ENCODE measurements at regions not wholly inside any gene's neighbourhood (a gene's known extent, or its start where the extent isn't known, plus 50 kb on each side); places are given as distances from the start of the nearest gene placed in this dataset.
"Not testable (repeated sequence)": the region's sequence is repeated elsewhere in the genome, so short reads cannot be mapped to it uniquely, and the experiment has no call there.

GRCh38 chr2:134009906-134010305 lies 244.0 kb upstream of the MGAT5 start:
- not testable (repeated sequence) for H3K27ac Mint-ChIP-seq (ENCODE audit: low read depth); ATAC-seq (replicated peaks; ENCODE audit: extremely low read depth, poor library complexity, severe bottlenecking); DNase-seq (ENCODE audit: low spot score in 2 of 2); H3K4me3 Mint-ChIP-seq; H3K4me1 Mint-ChIP-seq; H3K36me3 Mint-ChIP-seq (ENCODE audit: insufficient read depth); H3K9me3 Mint-ChIP-seq
- peaks cover 12% of the 10 kb centered on the region for H3K27me3 Mint-ChIP-seq

- ATAC-seq (replicated peaks; ENCODE audit: extremely low read depth, poor library complexity, severe bottlenecking) (no peak), DNase-seq (ENCODE audit: low spot score in 2 of 2) (no peak)
- H3K27ac Mint-ChIP-seq (ENCODE audit: low read depth), result no peak overlapping the region
- H3K36me3 Mint-ChIP-seq (ENCODE audit: insufficient read depth), result peaks cover 1% of the 10 kb centered on the region
- peaks cover 2% of the 10 kb centered on the region for H3K27me3 Mint-ChIP-seq
- no peaks in the 10 kb centered on the region for H3K4me1 Mint-ChIP-seq
- no peak overlapping the region for H3K4me3 Mint-ChIP-seq
- H3K9me3 Mint-ChIP-seq, result no peaks in the 10 kb centered on the region
These were observed 241.8 kb upstream of the MGAT5 start for GRCh38 chr2:134011936-134012586.

- ATAC-seq (replicated peaks; ENCODE audit: extremely low read depth, poor library complexity, severe bottlenecking), result no peak
- DNase-seq (ENCODE audit: low spot score in 2 of 2), result no peak
- Mint-ChIP-seq H3K4me1 (no peaks in the 10 kb centered on the region), H3K4me3 (no peak overlapping the region), H3K9me3 (no peaks in the 10 kb centered on the region), H3K27ac (ENCODE audit: low read depth) (no peak overlapping the region), H3K27me3 (no peaks in the 10 kb centered on the region), H3K36me3 (ENCODE audit: insufficient read depth) (peaks cover 1% of the 10 kb centered on the region)
These were observed 239.5 kb upstream of the MGAT5 start for GRCh38 chr2:134014196-134014960.

- ATAC-seq (replicated peaks; ENCODE audit: extremely low read depth, poor library complexity, severe bottlenecking), result no peak
- H3K4me1 Mint-ChIP-seq, result peaks cover 23% of the 10 kb centered on the region
- H3K27me3 Mint-ChIP-seq, result peaks cover 8% of the 10 kb centered on the region
- no peaks in the 10 kb centered on the region for H3K36me3 Mint-ChIP-seq (ENCODE audit: insufficient read depth)
- peak overlapping the region; percentile 0 for H3K4me3 Mint-ChIP-seq
- H3K9me3 Mint-ChIP-seq, result no peaks in the 10 kb centered on the region
- H3K27ac Mint-ChIP-seq (ENCODE audit: low read depth), result no peak overlapping the region
- no peak for DNase-seq (ENCODE audit: low spot score in 2 of 2)
These were observed 234.0 kb upstream of the MGAT5 start for GRCh38 chr2:134019871-134020270.

- no peak for DNase-seq (ENCODE audit: low spot score in 2 of 2)
- H3K4me3 Mint-ChIP-seq, result peak overlapping the region; percentile 0
These were observed 233.3 kb upstream of the MGAT5 start for GRCh38 chr2:134020608-134021007.

GRCh38 chr2:134021830-134022524 lies 231.9 kb upstream of the MGAT5 start:
- peaks cover 25% of the 10 kb centered on the region for H3K27me3 Mint-ChIP-seq
- H3K9me3 Mint-ChIP-seq, result no peaks in the 10 kb centered on the region
- no peak for ATAC-seq (replicated peaks; ENCODE audit: extremely low read depth, poor library complexity, severe bottlenecking)
- no peak overlapping the region for H3K27ac Mint-ChIP-seq (ENCODE audit: low read depth)
- H3K4me3 Mint-ChIP-seq, result no peak overlapping the region
- no peak for DNase-seq (ENCODE audit: low spot score in 2 of 2)
- H3K36me3 Mint-ChIP-seq (ENCODE audit: insufficient read depth), result no peaks in the 10 kb centered on the region
- H3K4me1 Mint-ChIP-seq, result peaks cover 23% of the 10 kb centered on the region

More at GRCh38 chr2:134020608-134021007, 233.3 kb upstream of the MGAT5 start:
- no peak overlapping the region for H3K27ac Mint-ChIP-seq (ENCODE audit: low read depth)
- H3K36me3 Mint-ChIP-seq (ENCODE audit: insufficient read depth), result no peaks in the 10 kb centered on the region
- peak; percentile 72 for ATAC-seq (replicated peaks; ENCODE audit: extremely low read depth, poor library complexity, severe bottlenecking)
- H3K9me3 Mint-ChIP-seq, result no peaks in the 10 kb centered on the region
- peaks cover 11% of the 10 kb centered on the region for H3K27me3 Mint-ChIP-seq
- peaks cover 23% of the 10 kb centered on the region for H3K4me1 Mint-ChIP-seq

GRCh38 chr2:134023854-134024253 lies 230.0 kb upstream of the MGAT5 start:
- H3K4me1 Mint-ChIP-seq, result peaks cover 23% of the 10 kb centered on the region
- DNase-seq (ENCODE audit: low spot score in 2 of 2) (no peak), ATAC-seq (replicated peaks; ENCODE audit: extremely low read depth, poor library complexity, severe bottlenecking) (no peak)
- no peak overlapping the region for H3K27ac Mint-ChIP-seq (ENCODE audit: low read depth)
- H3K4me3 Mint-ChIP-seq, result no peak overlapping the region
- H3K9me3 Mint-ChIP-seq, result no peaks in the 10 kb centered on the region
- H3K27me3 Mint-ChIP-seq, result peaks cover 44% of the 10 kb centered on the region
- H3K36me3 Mint-ChIP-seq (ENCODE audit: insufficient read depth), result no peaks in the 10 kb centered on the region

GRCh38 chr2:134027980-134028379 lies 225.9 kb upstream of the MGAT5 start:
- Mint-ChIP-seq H3K9me3 (no peaks in the 10 kb centered on the region), H3K36me3 (ENCODE audit: insufficient read depth) (no peaks in the 10 kb centered on the region), H3K4me3 (no peak overlapping the region), H3K4me1 (no peaks in the 10 kb centered on the region), H3K27me3 (peaks cover 66% of the 10 kb centered on the region), H3K27ac (ENCODE audit: low read depth) (no peak overlapping the region)
- ATAC-seq (replicated peaks; ENCODE audit: extremely low read depth, poor library complexity, severe bottlenecking), result no peak
- no peak for DNase-seq (ENCODE audit: low spot score in 2 of 2)

- DNase-seq (ENCODE audit: low spot score in 2 of 2) (no peak), ATAC-seq (replicated peaks; ENCODE audit: extremely low read depth, poor library complexity, severe bottlenecking) (no peak)
- no peak overlapping the region for H3K4me3 Mint-ChIP-seq
- H3K27ac Mint-ChIP-seq (ENCODE audit: low read depth), result no peak overlapping the region
- H3K27me3 Mint-ChIP-seq, result peaks cover 62% of the 10 kb centered on the region
- no peaks in the 10 kb centered on the region for H3K4me1 Mint-ChIP-seq
- H3K36me3 Mint-ChIP-seq (ENCODE audit: insufficient read depth), result no peaks in the 10 kb centered on the region
- no peaks in the 10 kb centered on the region for H3K9me3 Mint-ChIP-seq
These were observed 224.5 kb upstream of the MGAT5 start for GRCh38 chr2:134029418-134029817.

GRCh38 chr2:134031539-134031938 lies 222.3 kb upstream of the MGAT5 start:
- no peaks in the 10 kb centered on the region for H3K4me1 Mint-ChIP-seq
- DNase-seq (ENCODE audit: low spot score in 2 of 2) (no peak), ATAC-seq (replicated peaks; ENCODE audit: extremely low read depth, poor library complexity, severe bottlenecking) (no peak)
- H3K36me3 Mint-ChIP-seq (ENCODE audit: insufficient read depth), result no peaks in the 10 kb centered on the region
- peaks cover 51% of the 10 kb centered on the region for H3K27me3 Mint-ChIP-seq
- no peak overlapping the region for H3K4me3 Mint-ChIP-seq
- no peaks in the 10 kb centered on the region for H3K9me3 Mint-ChIP-seq
- no peak overlapping the region for H3K27ac Mint-ChIP-seq (ENCODE audit: low read depth)

GRCh38 chr2:134035605-134036370 lies 218.1 kb upstream of the MGAT5 start:
- H3K9me3 Mint-ChIP-seq, result no peaks in the 10 kb centered on the region
- peaks cover 24% of the 10 kb centered on the region for H3K27me3 Mint-ChIP-seq
- no peak overlapping the region for H3K4me3 Mint-ChIP-seq
- no peaks in the 10 kb centered on the region for H3K36me3 Mint-ChIP-seq (ENCODE audit: insufficient read depth)
- DNase-seq (ENCODE audit: low spot score in 2 of 2) (no peak), ATAC-seq (replicated peaks; ENCODE audit: extremely low read depth, poor library complexity, severe bottlenecking) (no peak)
- peaks cover 8% of the 10 kb centered on the region for H3K4me1 Mint-ChIP-seq
- no peak overlapping the region for H3K27ac Mint-ChIP-seq (ENCODE audit: low read depth)

GRCh38 chr2:134039912-134040581 lies 213.8 kb upstream of the MGAT5 start:
- Mint-ChIP-seq H3K4me3 (no peak overlapping the region), H3K4me1 (peaks cover 8% of the 10 kb centered on the region), H3K27me3 (peaks cover 63% of the 10 kb centered on the region), H3K9me3 (no peaks in the 10 kb centered on the region), H3K27ac (ENCODE audit: low read depth) (no peak overlapping the region), H3K36me3 (ENCODE audit: insufficient read depth) (no peaks in the 10 kb centered on the region)
- ATAC-seq (replicated peaks; ENCODE audit: extremely low read depth, poor library complexity, severe bottlenecking) (no peak), DNase-seq (ENCODE audit: low spot score in 2 of 2) (no peak)

All from central memory CD8-positive, alpha-beta T cell (primary cell).